ENCODE measurements at regions not wholly inside any gene's neighbourhood (a gene's known extent, or its start where the extent isn't known, plus 50 kb on each side); places are given as distances from the start of the nearest gene placed in this dataset.

GRCh38 chr16:51757921-51758479, 606.9 kb upstream of the SALL1 start:
- H3K4me3 ChIP-seq (ENCODE audit: low read length): no peak overlapping the region
- TF ChIP-seq CTCF (IDR thresholded peaks at IDR 0.05; ENCODE audit: insufficient read depth, low read depth, low read length, missing control alignments): no peak
- no peak for DNase-seq (ENCODE audit: low read depth)

DNA sequence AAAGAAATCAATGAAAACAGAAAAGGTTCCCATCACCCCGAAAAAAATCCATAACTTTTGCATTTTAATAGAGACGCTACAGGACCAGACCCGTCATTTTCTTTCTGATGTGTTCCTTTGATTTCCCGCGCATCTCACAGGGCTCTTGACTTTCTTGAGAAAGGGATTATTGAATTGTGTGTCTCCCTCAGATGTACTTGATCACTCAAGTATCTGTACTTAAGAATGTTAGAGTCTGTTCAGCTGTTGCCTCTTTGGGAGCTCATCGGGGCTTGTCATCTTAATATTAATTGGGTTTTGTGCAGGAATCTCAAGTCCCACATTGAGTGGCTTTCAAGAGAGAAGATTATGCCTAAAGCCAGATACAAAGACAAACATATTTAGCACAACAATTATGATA, 606.4 kb upstream of the SALL1 start:
- no peak overlapping the region for H3K4me3 ChIP-seq (ENCODE audit: low read length)
- no peak for TF ChIP-seq CTCF (IDR thresholded peaks at IDR 0.05; ENCODE audit: insufficient read depth, low read depth, low read length, missing control alignments)

DNA sequence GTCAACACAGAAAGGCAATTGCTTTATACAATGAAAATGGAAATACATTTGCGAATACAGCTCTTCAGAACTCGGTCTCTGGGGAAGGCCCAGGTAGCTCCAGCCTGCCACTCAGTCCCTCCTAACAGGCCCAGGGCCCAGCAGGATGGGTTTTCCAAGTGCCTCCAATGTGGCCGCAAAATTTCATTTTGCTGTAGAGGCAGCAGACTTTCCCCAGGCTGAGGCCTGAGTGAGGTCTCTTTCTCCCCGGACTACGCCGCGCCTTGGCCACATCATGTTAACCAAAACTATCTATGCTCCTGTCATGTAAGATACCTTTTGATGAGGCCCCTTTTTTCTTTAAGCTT, 606.0 kb upstream of the SALL1 start:
- no peak overlapping the region for H3K4me3 ChIP-seq (ENCODE audit: low read length)
- no peak for TF ChIP-seq CTCF (IDR thresholded peaks at IDR 0.05; ENCODE audit: insufficient read depth, low read depth, low read length, missing control alignments)
- no peak for DNase-seq (ENCODE audit: low read depth)

More for the DNA sequence above, 606.4 kb upstream of the SALL1 start:
- no peak for DNase-seq (ENCODE audit: low read depth)

- TF ChIP-seq CTCF (IDR thresholded peaks at IDR 0.05; ENCODE audit: insufficient read depth, low read depth, low read length, missing control alignments): no peak
- DNase-seq (ENCODE audit: low read depth): no peak
- no peak overlapping the region for H3K4me3 ChIP-seq (ENCODE audit: low read length)
These were observed 605.5 kb upstream of the SALL1 start for GRCh38 chr16:51756447-51757123.

- no peak for TF ChIP-seq CTCF (IDR thresholded peaks at IDR 0.05; ENCODE audit: insufficient read depth, low read depth, low read length, missing control alignments)
- no peak overlapping the region for H3K4me3 ChIP-seq (ENCODE audit: low read length)
- no peak for DNase-seq (ENCODE audit: low read depth)
These were observed 604.7 kb upstream of the SALL1 start for GRCh38 chr16:51755577-51756355.

DNA sequence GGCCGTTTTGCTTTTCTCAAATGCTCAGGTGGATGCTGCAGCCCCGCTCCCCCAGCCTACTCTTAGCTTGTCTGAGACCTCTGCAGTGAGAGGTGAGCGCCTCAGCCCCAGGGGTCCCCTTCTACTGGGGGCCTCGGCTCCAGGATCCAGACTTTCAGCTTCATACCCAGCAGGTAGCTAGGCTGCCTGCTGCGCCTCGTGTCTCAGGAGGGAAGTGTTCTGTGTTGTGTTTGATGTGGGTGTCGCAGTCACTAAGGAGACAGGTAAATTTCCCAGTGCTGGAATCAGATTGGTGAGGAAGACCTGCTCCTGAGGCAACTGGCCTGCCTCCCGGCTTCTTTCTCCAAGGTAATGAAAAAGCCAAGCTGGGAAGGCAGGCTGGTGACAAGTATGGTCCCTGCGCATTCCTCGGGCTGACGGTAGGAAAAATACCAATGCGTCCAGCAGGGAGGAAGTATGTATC, 604.0 kb upstream of the SALL1 start:
- H3K4me3 ChIP-seq (ENCODE audit: low read length): no peak overlapping the region
- no peak for TF ChIP-seq CTCF (IDR thresholded peaks at IDR 0.05; ENCODE audit: insufficient read depth, low read depth, low read length, missing control alignments)

More for the DNA sequence above, 604.0 kb upstream of the SALL1 start:
- no peak for DNase-seq (ENCODE audit: low read depth)

Data from epithelial cell of esophagus (primary cell).